Right kidney (tissue), 1 donor: ENCODE measurements at regions not wholly inside any gene's neighbourhood (a gene's known extent, or its start where the extent isn't known, plus 50 kb on each side); places are given as distances from the start of the nearest gene placed in this dataset.

ENCODE experiments used
- DNase-seq: peaks from one replicate; pipeline ENCODE4 v3.0.0-alpha.2; 2016

- DNase-seq, result no peak
Measured at GRCh38 chr11:86726770-86727504, 54.5 kb upstream of the ME3 start.

GRCh38 chr11:86726118-86726753, 53.8 kb upstream of the ME3 start:
- DNase-seq, result no peak

GRCh38 chr11:86724137-86724536, 51.7 kb upstream of the ME3 start:
- DNase-seq, result no peak

GRCh38 chr11:86723281-86723680, 50.9 kb upstream of the ME3 start:
- no peak for DNase-seq

- DNase-seq, result no peak
Measured at GRCh38 chr11:86722748-86723147, 50.3 kb upstream of the ME3 start.
